Astrocyte (in vitro differentiated cells and primary cell): ENCODE measurements at regions not wholly inside any gene's neighbourhood (a gene's known extent, or its start where the extent isn't known, plus 50 kb on each side); places are given as distances from the start of the nearest gene placed in this dataset.

Experiments used
- CTCF ChIP-seq: IDR thresholded peaks from 2 replicates; pipeline ENCODE4 v1.5.1; 2011; ENCODE audit warnings: low read depth, mild to moderate bottlenecking, inconsistent platforms, low read length, moderate library complexity; ENCODE audit not compliant: insufficient read depth
- EZH2 ChIP-seq: IDR thresholded peaks from 2 replicates; pipeline ENCODE4 v1.6.1; 2012; ENCODE audit warnings: mild to moderate bottlenecking, low read length, inconsistent platforms; ENCODE audit not compliant: insufficient read depth

GRCh38 chr12:60758224-60758623 is 1162.4 kb downstream of the SLC16A7 start:
- TF ChIP-seq CTCF = no peak
- TF ChIP-seq EZH2 = no peak
